Amygdala (tissue), 56 donors: ENCODE measurements at regions not wholly inside any gene's neighbourhood (a gene's known extent, or its start where the extent isn't known, plus 50 kb on each side); places are given as distances from the start of the nearest gene placed in this dataset.

Source experiments
- DNase-seq, 56 donors: peaks; one replicate each; lab custom pipeline; 2025; lab: John Stamatoyannopoulos, UW

- DNase-seq, result no peak
Measured at GRCh38 chr1:5340560-5341130, 651.6 kb downstream of the NPHP4 start.

GRCh38 chr1:5338466-5338865 is 653.8 kb downstream of the NPHP4 start:
- no peak for DNase-seq

GRCh38 chr1:5333291-5333690 is 658.9 kb downstream of the NPHP4 start:
- DNase-seq, result no peak

- no peak for DNase-seq
Measured at GRCh38 chr1:5331101-5331500, 661.1 kb downstream of the NPHP4 start.

GRCh38 chr1:5329068-5329739 is 663.0 kb downstream of the NPHP4 start:
- DNase-seq, result no peak

- DNase-seq, result no peak
Measured at GRCh38 chr1:5324883-5325282, 667.3 kb downstream of the NPHP4 start.

DNA sequence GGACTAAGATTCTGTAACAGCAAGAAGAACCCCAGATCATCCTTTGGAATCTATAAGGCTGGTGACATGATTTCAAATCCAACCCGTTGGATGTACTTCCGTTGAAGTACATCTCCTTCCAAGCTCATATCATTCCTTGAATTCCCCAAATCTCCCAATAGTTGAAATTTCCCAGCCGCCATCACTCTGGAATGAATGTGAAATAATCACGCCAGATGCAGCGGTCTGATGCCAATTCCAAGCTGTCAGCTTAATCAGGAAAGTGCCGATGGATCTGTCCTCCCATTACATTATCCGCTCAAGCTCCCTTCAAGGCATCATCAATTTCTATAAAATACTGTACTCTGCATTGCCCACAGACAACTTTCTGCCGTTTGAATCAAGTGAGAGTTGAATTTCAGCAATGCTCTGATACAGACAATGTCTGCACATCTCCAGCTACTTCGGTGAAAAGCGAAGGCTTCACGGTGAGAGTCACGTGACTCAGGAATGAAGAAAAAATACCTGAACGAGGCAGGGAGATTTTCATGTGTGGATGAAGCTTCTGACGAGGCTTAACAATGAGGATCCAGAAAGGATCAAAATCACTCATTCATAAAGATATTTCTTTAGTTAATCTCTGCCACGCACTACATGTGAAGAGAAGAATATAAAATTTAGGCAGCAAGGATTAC is 663.9 kb downstream of the AJAP1 start:
- DNase-seq, result no peak

- DNase-seq, result no peak
Measured at GRCh38 chr1:5317391-5317790, 663.0 kb downstream of the AJAP1 start.

DNA sequence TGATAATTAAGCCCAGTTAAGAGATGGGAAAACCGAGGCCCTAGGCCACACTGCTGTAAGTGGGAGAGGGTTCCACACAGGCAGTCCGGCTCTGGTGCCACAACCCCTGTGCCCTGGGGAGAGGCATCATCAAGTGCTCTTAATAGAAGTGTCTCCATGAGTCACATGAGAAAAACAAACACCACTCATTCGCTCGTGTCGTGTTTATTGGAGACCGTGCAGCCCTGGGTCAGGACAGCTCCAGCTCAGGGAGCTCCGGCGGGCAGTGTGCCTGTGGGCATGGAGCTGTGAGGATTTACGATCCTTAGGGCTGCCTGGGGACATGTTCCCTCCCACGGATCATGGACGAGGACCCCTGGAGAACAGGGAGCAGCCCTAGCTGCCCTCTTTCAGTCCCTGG is 658.5 kb downstream of the AJAP1 start:
- DNase-seq, result no peak

- no peak for DNase-seq
Measured at GRCh38 chr1:5312293-5312674, 657.9 kb downstream of the AJAP1 start.

GRCh38 chr1:5311634-5312292 is 657.4 kb downstream of the AJAP1 start:
- no peak for DNase-seq

DNA sequence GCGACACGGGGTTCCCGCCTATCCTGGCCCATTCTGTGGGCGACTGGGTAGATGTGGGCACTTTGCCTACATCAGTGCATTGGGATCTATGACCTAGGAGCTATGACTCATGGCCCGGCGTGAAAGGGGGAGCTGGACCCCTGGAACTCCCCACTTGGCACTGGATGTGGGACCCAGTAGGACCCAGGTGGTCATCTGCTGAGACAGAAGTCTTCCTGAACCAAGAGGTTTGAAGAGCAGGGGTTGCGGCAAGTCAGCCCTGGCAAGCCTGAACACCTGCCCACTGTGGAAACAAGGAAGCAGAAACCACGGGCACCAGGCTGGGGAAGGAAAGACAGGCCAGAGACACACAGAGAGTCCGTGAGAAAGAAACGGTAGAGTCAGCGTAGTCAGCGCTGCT is 656.7 kb downstream of the AJAP1 start:
- no peak for DNase-seq

DNA sequence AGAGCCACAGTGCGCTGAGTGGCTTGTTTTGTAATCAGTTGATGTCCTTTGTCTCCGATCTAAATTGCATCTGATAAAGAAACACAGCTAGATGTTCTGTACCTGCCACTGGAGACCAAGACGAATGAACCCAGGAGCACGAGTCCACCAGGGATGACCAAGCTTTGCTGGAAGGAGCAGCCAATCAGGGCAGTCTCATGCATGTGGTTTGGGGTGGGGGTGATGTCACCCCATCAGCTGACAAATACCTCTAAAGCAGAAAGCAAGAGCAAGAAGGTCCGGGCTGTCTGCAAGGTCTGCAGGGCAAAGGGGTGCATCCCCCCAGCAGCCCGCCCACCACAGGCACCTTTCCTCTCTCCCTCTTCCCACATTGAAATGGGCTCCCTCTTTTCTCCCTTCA is 653.8 kb downstream of the AJAP1 start:
- DNase-seq, result no peak

DNA sequence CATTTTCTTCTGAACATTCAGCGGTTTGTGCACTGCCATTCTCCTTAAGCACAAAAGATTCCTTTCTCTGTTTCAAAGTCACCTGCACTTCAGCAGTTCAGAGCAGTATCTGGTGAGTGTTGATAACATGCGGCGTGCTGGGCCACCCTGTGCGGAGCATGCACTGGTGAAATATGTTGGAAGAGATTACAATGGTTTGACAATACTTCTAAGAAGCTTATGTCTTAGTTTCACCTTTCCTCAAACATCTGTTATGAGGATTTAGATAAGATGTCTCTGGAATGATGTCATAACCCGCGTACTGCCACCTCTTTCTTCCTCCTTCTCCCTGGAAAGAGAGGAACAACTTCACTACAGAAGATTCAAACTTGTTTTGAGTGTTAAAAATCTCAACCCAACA is 650.3 kb downstream of the AJAP1 start:
- no peak for DNase-seq

GRCh38 chr1:5298376-5298775 is 644.0 kb downstream of the AJAP1 start:
- DNase-seq, result no peak

GRCh38 chr1:5297886-5298239 is 643.5 kb downstream of the AJAP1 start:
- DNase-seq, result peak in 29 of 56 donors; percentile 5 to 89 (median 40)

DNA sequence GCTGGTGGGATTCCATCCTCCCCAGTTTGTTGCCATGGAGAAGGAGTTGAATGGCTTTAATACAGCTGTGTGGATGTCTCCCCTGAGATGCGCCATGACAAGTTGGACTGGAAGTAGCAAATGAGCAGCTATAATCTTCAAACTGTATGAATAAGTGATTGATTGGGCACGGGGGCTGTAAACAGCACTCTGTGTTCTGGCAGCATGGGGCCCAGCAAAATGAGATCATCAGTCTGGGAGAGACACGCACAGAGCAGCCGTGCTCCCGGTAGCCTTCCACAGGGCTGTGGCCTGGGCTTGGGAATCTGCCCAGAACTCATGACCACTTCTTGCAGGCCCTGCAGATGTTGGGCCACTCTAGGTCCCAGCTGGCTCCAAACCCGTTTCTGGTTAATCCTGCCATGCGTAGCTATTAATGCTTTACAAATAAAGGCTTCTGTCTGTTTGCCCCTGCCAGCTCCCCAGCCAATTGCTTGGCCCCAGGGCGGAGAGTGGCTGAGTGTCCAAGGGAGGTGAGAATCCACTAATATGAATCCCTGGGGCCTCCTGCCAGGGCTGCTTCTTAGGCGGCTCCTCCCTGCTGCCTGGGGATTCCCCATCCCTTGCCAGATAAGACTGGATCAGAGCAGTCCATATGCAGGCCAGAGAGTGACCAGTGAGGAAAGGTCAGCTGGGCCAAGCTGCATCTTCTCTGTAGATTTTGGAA is 642.9 kb downstream of the AJAP1 start:
- DNase-seq, result peak in 53 of 56 donors; percentile 16 to 90 (median 64)

DNA sequence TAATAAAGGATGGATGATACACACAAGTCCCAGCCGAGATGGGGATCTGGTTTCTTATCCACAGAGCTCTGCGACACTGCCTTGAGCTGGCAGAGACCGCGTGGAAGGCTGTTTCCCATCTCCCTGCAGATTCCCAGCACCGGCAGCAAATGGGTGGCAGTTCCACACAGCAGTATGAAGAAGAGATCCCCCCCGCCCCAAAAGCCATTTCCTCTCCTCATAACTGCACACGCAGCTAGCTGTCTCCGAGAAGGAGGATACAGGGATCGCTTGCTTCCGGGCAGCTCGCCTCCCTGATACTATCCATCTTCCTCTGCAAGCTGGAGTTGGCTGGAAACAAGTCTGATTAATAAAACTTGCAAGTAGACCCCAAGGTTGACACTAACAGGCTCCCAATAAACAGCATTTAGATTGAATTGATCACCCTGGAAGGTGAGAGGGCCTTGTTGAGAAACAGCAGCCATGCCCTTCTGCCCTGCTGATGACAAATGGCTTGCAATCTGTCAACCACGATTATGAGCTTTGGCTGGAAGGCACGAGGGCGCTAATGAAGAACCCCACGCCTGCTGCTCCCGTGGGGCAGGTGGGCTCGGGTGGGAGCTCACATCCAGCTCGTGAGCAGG is 642.3 kb downstream of the AJAP1 start:
- DNase-seq, result no peak

GRCh38 chr1:5296095-5296494 is 641.7 kb downstream of the AJAP1 start:
- DNase-seq, result no peak

- DNase-seq, result no peak
Measured at GRCh38 chr1:5291889-5292288, 637.5 kb downstream of the AJAP1 start.
